H9 (cell line): ENCODE measurements at regions not wholly inside any gene's neighbourhood (a gene's known extent, or its start where the extent isn't known, plus 50 kb on each side); places are given as distances from the start of the nearest gene placed in this dataset.
A peak's percentile ranks its signal among the peaks of the same experiment; 100 is the strongest.

Experiments used
- DNase-seq: peaks from one replicate; pipeline ENCODE4 v3.0.0-alpha.2; 2017
- H2AFZ ChIP-seq: one replicate; pipeline ENCODE4 v1.6.1; 2013; ENCODE audit warnings: mild to moderate bottlenecking, low read length, control low read depth, moderate library complexity
- H2AK5ac ChIP-seq: 2 replicates; pipeline ENCODE4 v1.6.1; 2013; ENCODE audit warnings: low read length, control low read depth, mixed read lengths; ENCODE audit not compliant: insufficient read length
- H2BK120ac ChIP-seq: one replicate; pipeline ENCODE4 v1.6.1; 2013; ENCODE audit warnings: low read depth, mild to moderate bottlenecking, low read length, control low read depth, inconsistent platforms; ENCODE audit not compliant: poor library complexity, severe bottlenecking
- H2BK12ac ChIP-seq: 2 replicates; pipeline ENCODE4 v1.6.1; 2013; ENCODE audit warnings: low read length, control low read depth, mixed read lengths, low read depth; ENCODE audit not compliant: insufficient read length
- H2BK15ac ChIP-seq: 2 replicates; pipeline ENCODE4 v1.6.1; 2013; ENCODE audit warnings: low read depth, low read length, control low read depth
- H2BK20ac ChIP-seq: one replicate; pipeline ENCODE4 v1.6.1; 2013; ENCODE audit warnings: low read depth, mild to moderate bottlenecking, low read length, control low read depth, inconsistent platforms; ENCODE audit not compliant: poor library complexity, severe bottlenecking
- H2BK5ac ChIP-seq: 2 replicates; pipeline ENCODE4 v1.6.1; 2013; ENCODE audit warnings: low read length, control low read depth, mixed read lengths; ENCODE audit not compliant: insufficient read length
- H3K14ac ChIP-seq: 2 replicates; pipeline ENCODE4 v1.6.1; 2013; ENCODE audit warnings: low read length, control low read depth; ENCODE audit not compliant: insufficient read depth
- H3K18ac ChIP-seq: 2 replicates; pipeline ENCODE4 v1.6.1; 2013; ENCODE audit warnings: low read depth, mild to moderate bottlenecking, mixed read lengths, low read length, control low read depth; ENCODE audit not compliant: insufficient read length
- H3K23ac ChIP-seq: 2 replicates; pipeline ENCODE4 v1.6.1; 2013; ENCODE audit warnings: low read length, control low read depth, mixed read lengths, low read depth; ENCODE audit not compliant: insufficient read length
- H3K23me2 ChIP-seq: 2 replicates; pipeline ENCODE4 v1.6.1; 2013; ENCODE audit warnings: low read depth, mild to moderate bottlenecking, mixed read lengths, low read length, control low read depth; ENCODE audit not compliant: insufficient read length, poor library complexity, severe bottlenecking
- H3K27ac ChIP-seq: 2 replicates; pipeline ENCODE4 v1.5.1; 2013; ENCODE audit warnings: low read length, control low read depth, mixed read lengths, low read depth; ENCODE audit not compliant: insufficient read length
- H3K27me3 ChIP-seq: 2 replicates; pipeline ENCODE4 v1.6.1; 2013; ENCODE audit warnings: low read length, control low read depth, inconsistent platforms; ENCODE audit not compliant: insufficient read depth
- H3K4ac ChIP-seq: 2 replicates; pipeline ENCODE4 v1.6.1; 2013; ENCODE audit warnings: low read depth, mild to moderate bottlenecking, control low read depth, inconsistent platforms, low read length, moderate library complexity
- H3K4me1 ChIP-seq: 2 replicates; pipeline ENCODE4 v1.6.1; 2013; ENCODE audit warnings: low read length, control low read depth, inconsistent platforms; ENCODE audit not compliant: insufficient read depth
- H3K4me2 ChIP-seq: 2 replicates; pipeline ENCODE4 v1.6.1; 2013; ENCODE audit warnings: low read length, control low read depth, mixed read lengths; ENCODE audit not compliant: insufficient read length, insufficient read depth
- H3K56ac ChIP-seq: 2 replicates; pipeline ENCODE4 v1.6.1; 2013; ENCODE audit warnings: low read depth, mild to moderate bottlenecking, mixed read lengths, low read length, control low read depth; ENCODE audit not compliant: insufficient read length
- H3K79me1 ChIP-seq: 2 replicates; pipeline ENCODE4 v1.6.1; 2013; ENCODE audit warnings: low read depth, mild to moderate bottlenecking, moderate library complexity, low read length, control low read depth, inconsistent platforms; ENCODE audit not compliant: insufficient read depth, poor library complexity, severe bottlenecking
- H3K79me2 ChIP-seq: 2 replicates; pipeline ENCODE4 v1.6.1; 2013; ENCODE audit warnings: low read length, control low read depth, inconsistent platforms; ENCODE audit not compliant: insufficient read depth
- H3K9ac ChIP-seq: 2 replicates; pipeline ENCODE4 v1.6.1; 2013; ENCODE audit warnings: low read length, control low read depth, mixed read lengths; ENCODE audit not compliant: insufficient read length; ENCODE audit errors: extremely low read depth
- H3K9me3 ChIP-seq: one replicate; pipeline ENCODE4 v1.6.1; 2013; ENCODE audit warnings: low read depth, low read length, inconsistent platforms; ENCODE audit not compliant: control insufficient read depth
- H3T11ph ChIP-seq: one replicate; pipeline ENCODE4 v1.6.1; 2013; ENCODE audit warnings: mild to moderate bottlenecking, low read length, control low read depth, inconsistent platforms
- H4K20me1 ChIP-seq: one replicate; pipeline ENCODE4 v1.6.1; 2013; ENCODE audit not compliant: control insufficient read depth, insufficient read length, insufficient read depth
- H4K5ac ChIP-seq: 2 replicates; pipeline ENCODE4 v1.6.1; 2013; ENCODE audit warnings: low read depth, mild to moderate bottlenecking, mixed read lengths, low read length, control low read depth; ENCODE audit not compliant: insufficient read length
- H4K8ac ChIP-seq: replicated peaks from 2 replicates; pipeline ENCODE4 v1.6.1; 2013; ENCODE audit warnings: low read length, control low read depth, mixed read lengths, low read depth; ENCODE audit not compliant: insufficient read length
- H4K91ac ChIP-seq: 2 replicates; pipeline ENCODE4 v1.6.1; 2013; ENCODE audit warnings: low read depth, mild to moderate bottlenecking, moderate library complexity, mixed read lengths, low read length, control low read depth; ENCODE audit not compliant: insufficient read length
- H3K27ac Mint-ChIP-seq, 3 experiments: 2 replicates in 2 of 3; 3 replicates in 1 of 3; pipeline ENCODE4 v1.8.0; 2020 to 2021; ENCODE audit warnings: mixed read lengths in 3 of 3, mild to moderate bottlenecking in 1 of 3, moderate library complexity in 1 of 3
- H3K27me3 Mint-ChIP-seq: 2 replicates; pipeline ENCODE4 v1.8.0; 2021; ENCODE audit warnings: low read depth, mild to moderate bottlenecking, moderate library complexity, mixed read lengths
- H3K36me3 Mint-ChIP-seq, 3 experiments: 2 replicates in 2 of 3; 3 replicates in 1 of 3; pipeline ENCODE4 v1.8.0; 2020 to 2021; ENCODE audit warnings: low read depth in 3 of 3, mixed read lengths in 3 of 3; ENCODE audit not compliant: insufficient read depth in 1 of 3
- H3K4me1 Mint-ChIP-seq, 2 experiments: 2 replicates each; pipeline ENCODE4 v1.8.0; 2020; ENCODE audit warnings: mixed read lengths in 2 of 2
- H3K4me3 Mint-ChIP-seq, 2 experiments: 2 replicates in 1 of 2; 3 replicates in 1 of 2; pipeline ENCODE4 v1.8.0; 2020 to 2021; ENCODE audit warnings: mild to moderate bottlenecking in 2 of 2, mixed read lengths in 2 of 2, moderate library complexity in 1 of 2
- H3K9me3 Mint-ChIP-seq, 2 experiments: 2 replicates in 1 of 2; 3 replicates in 1 of 2; pipeline ENCODE4 v1.8.0; 2020; ENCODE audit warnings: mild to moderate bottlenecking in 2 of 2, mixed read lengths in 2 of 2, moderate library complexity in 1 of 2
- WGBS: extraction: QIAGEN DNeasy Blood & Tissue Kit; methylation state at CpG from one replicate; pipeline ENCODE4 v1.1.7; 2013; ENCODE audit warnings: missing lambda C conversion rate, low lambda C conversion rate, mixed read lengths; ENCODE audit not compliant: insufficient read length; ENCODE audit errors: extremely low coverage; 5-methylcytosine and 5-hydroxymethylcytosine counted together
- TF ChIP-seq, protein P1 (sequence below): fragments of 200-600 bp; sonication (generic); conservative IDR thresholded peaks from 3 replicates; pipeline ENCODE4 v1.8.0; 2021; ENCODE audit warnings: antibody characterized with exemption, mild to moderate bottlenecking

DNA sequence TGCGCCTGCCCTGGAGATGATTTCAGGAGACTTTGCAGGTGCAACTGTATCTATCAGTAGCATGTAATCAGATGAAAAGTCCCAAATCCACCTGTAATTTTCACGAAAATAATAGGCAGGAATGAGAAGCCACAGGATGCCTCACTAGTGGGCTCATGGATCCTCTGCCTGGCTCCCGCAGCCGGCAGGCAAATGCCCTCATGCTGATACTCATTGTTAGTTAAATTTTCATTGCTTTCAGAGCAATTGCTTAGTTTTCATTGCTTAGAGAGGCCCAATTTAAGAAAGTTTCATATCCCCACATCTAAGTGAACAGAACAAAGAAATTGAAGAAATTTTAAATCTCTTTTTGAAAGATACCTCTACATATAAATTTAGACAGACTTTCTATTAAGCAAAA is 57.6 kb upstream of the CTDP1 start:
- no peaks in the 10 kb centered on the region for H3K27me3 ChIP-seq
- H3K4me1 ChIP-seq = peaks cover 2% of the 10 kb centered on the region
- no CpG with 5 or more reads among the region's 4 CpGs for WGBS
- no peak overlapping the region for H3K4ac ChIP-seq
- no peaks in the 10 kb centered on the region for H3K23me2 ChIP-seq
- no peaks in the 10 kb centered on the region; a peak in 1 of 5 replicates for H3K9me3 Mint-ChIP-seq
- DNase-seq = no peak
- no peak overlapping the region for H3K27ac ChIP-seq
- H3K18ac ChIP-seq = no peak overlapping the region
- H2BK20ac ChIP-seq = no peak overlapping the region
- no peak overlapping the region for H2AK5ac ChIP-seq
- no peak overlapping the region for H3K56ac ChIP-seq
- no peak overlapping the region for H3K4me3 Mint-ChIP-seq
- no peak overlapping the region for H2BK5ac ChIP-seq
- H3K9ac ChIP-seq = no peak overlapping the region
- peaks cover 4% of the 10 kb centered on the region; the same call in 1 of the 2 replicates for H3K27me3 Mint-ChIP-seq
- no peaks in the 10 kb centered on the region for H3K36me3 Mint-ChIP-seq
- H2BK12ac ChIP-seq = no peak overlapping the region
- no peak overlapping the region for H3K14ac ChIP-seq
- no peak overlapping the region for H3K4me2 ChIP-seq
- H2AFZ ChIP-seq = no peak overlapping the region
- no peak overlapping the region for H4K5ac ChIP-seq
- peaks cover 2% of the 10 kb centered on the region for H4K20me1 ChIP-seq
- no peak overlapping the region for H3T11ph ChIP-seq
- peak overlapping the region in 1 of 3 experiments; percentile 24; a peak in 1 of 7 replicates for H3K27ac Mint-ChIP-seq
- no peak overlapping the region for H2BK120ac ChIP-seq
- TF ChIP-seq, protein P1, sequence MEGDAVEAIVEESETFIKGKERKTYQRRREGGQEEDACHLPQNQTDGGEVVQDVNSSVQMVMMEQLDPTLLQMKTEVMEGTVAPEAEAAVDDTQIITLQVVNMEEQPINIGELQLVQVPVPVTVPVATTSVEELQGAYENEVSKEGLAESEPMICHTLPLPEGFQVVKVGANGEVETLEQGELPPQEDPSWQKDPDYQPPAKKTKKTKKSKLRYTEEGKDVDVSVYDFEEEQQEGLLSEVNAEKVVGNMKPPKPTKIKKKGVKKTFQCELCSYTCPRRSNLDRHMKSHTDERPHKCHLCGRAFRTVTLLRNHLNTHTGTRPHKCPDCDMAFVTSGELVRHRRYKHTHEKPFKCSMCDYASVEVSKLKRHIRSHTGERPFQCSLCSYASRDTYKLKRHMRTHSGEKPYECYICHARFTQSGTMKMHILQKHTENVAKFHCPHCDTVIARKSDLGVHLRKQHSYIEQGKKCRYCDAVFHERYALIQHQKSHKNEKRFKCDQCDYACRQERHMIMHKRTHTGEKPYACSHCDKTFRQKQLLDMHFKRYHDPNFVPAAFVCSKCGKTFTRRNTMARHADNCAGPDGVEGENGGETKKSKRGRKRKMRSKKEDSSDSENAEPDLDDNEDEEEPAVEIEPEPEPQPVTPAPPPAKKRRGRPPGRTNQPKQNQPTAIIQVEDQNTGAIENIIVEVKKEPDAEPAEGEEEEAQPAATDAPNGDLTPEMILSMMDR = no peak
- no peak overlapping the region for H4K91ac ChIP-seq
- H3K79me2 ChIP-seq = no peaks in the 10 kb centered on the region
- H3K4me1 Mint-ChIP-seq = peaks cover 12% of the 10 kb centered on the region in 2 experiments
- peaks cover 11% of the 10 kb centered on the region for H3K9me3 ChIP-seq
- no peaks in the 10 kb centered on the region for H3K79me1 ChIP-seq
- no peak overlapping the region for H2BK15ac ChIP-seq
- no peak overlapping the region for H3K23ac ChIP-seq
- H4K8ac ChIP-seq = no peak overlapping the region
